ENCODE measurements at regions not wholly inside any gene's neighbourhood (a gene's known extent, or its start where the extent isn't known, plus 50 kb on each side); places are given as distances from the start of the nearest gene placed in this dataset.

GRCh38 chr16:26457882-26458281 lies 608.8 kb upstream of the C16orf82 start:
- TF ChIP-seq CTCF (IDR thresholded peaks at IDR 0.05) (no peak), POLR2A (IDR thresholded peaks at IDR 0.05) (no peak)
